ENCODE measurements at regions not wholly inside any gene's neighbourhood (a gene's known extent, or its start where the extent isn't known, plus 50 kb on each side); places are given as distances from the start of the nearest gene placed in this dataset.

GRCh38 chr13:90710164-90710759, 637.2 kb upstream of the MIR17HG start:
- Histone ChIP-seq H3F3A (ENCODE audit: control insufficient read depth, insufficient read depth) (no peaks in the 10 kb centered on the region), H3K4me1 (ENCODE audit: control insufficient read depth, low read length) (no peaks in the 10 kb centered on the region), H3K4me2 (ENCODE audit: low read length) (no peak overlapping the region), H4K20me1 (ENCODE audit: control insufficient read depth, insufficient read depth, low read depth, low read length) (no peaks in the 10 kb centered on the region), H3K36me3 (ENCODE audit: control insufficient read depth, low read length) (no peaks in the 10 kb centered on the region), H3K4me3 (ENCODE audit: low read length) (no peak overlapping the region), H3K9me3 (ENCODE audit: control insufficient read depth, insufficient read depth, low read length) (no peaks in the 10 kb centered on the region; the same call in 1 of the 2 replicates), H3K79me2 (ENCODE audit: control insufficient read depth, low read length) (no peaks in the 10 kb centered on the region), H3K9me2 (replicated peaks; ENCODE audit: control insufficient read depth, low read length) (no peaks in the 10 kb centered on the region), H3K27ac (ENCODE audit: low read depth, low read length) (no peak overlapping the region), H3K27me3 (ENCODE audit: control insufficient read depth, low read length) (no peaks in the 10 kb centered on the region)
- TF ChIP-seq CTCF (IDR thresholded peaks at IDR 0.05; ENCODE audit: low read depth, low read length, poor library complexity, severe bottlenecking) (no peak), EZH2phosphoT487 (IDR thresholded peaks at IDR 0.05; ENCODE audit: borderline replicate concordance, low read length) (no peak)

- no peak overlapping the region for H3K4me2 ChIP-seq (ENCODE audit: low read length)
- no peaks in the 10 kb centered on the region for H3K9me2 ChIP-seq (replicated peaks; ENCODE audit: control insufficient read depth, low read length)
- no peaks in the 10 kb centered on the region for H3K36me3 ChIP-seq (ENCODE audit: control insufficient read depth, low read length)
- no peaks in the 10 kb centered on the region for H3K9me3 ChIP-seq (ENCODE audit: control insufficient read depth, insufficient read depth, low read length)
- H3K27ac ChIP-seq (ENCODE audit: low read depth, low read length) = no peak overlapping the region
- no peaks in the 10 kb centered on the region for H4K20me1 ChIP-seq (ENCODE audit: control insufficient read depth, insufficient read depth, low read depth, low read length)
- H3K4me3 ChIP-seq (ENCODE audit: low read length) = no peak overlapping the region
- no peaks in the 10 kb centered on the region for H3F3A ChIP-seq (ENCODE audit: control insufficient read depth, insufficient read depth)
- no peaks in the 10 kb centered on the region for H3K4me1 ChIP-seq (ENCODE audit: control insufficient read depth, low read length)
- no peaks in the 10 kb centered on the region for H3K27me3 ChIP-seq (ENCODE audit: control insufficient read depth, low read length)
- no peaks in the 10 kb centered on the region for H3K79me2 ChIP-seq (ENCODE audit: control insufficient read depth, low read length)
- TF ChIP-seq EZH2phosphoT487 (IDR thresholded peaks at IDR 0.05; ENCODE audit: borderline replicate concordance, low read length) (no peak), CTCF (IDR thresholded peaks at IDR 0.05; ENCODE audit: low read depth, low read length, poor library complexity, severe bottlenecking) (no peak)
These were observed 633.9 kb upstream of the MIR17HG start for GRCh38 chr13:90713441-90714133.

GRCh38 chr13:90715485-90715884, 632.0 kb upstream of the MIR17HG start:
- H3K9me3 ChIP-seq (ENCODE audit: control insufficient read depth, insufficient read depth, low read length) = no peaks in the 10 kb centered on the region
- no peaks in the 10 kb centered on the region for H4K20me1 ChIP-seq (ENCODE audit: control insufficient read depth, insufficient read depth, low read depth, low read length)
- H3K4me3 ChIP-seq (ENCODE audit: low read length) = no peak overlapping the region
- H3K4me1 ChIP-seq (ENCODE audit: control insufficient read depth, low read length) = no peaks in the 10 kb centered on the region
- no peaks in the 10 kb centered on the region for H3K9me2 ChIP-seq (replicated peaks; ENCODE audit: control insufficient read depth, low read length)
- H3K36me3 ChIP-seq (ENCODE audit: control insufficient read depth, low read length) = no peaks in the 10 kb centered on the region
- no peaks in the 10 kb centered on the region for H3K79me2 ChIP-seq (ENCODE audit: control insufficient read depth, low read length)
- no peak overlapping the region for H3K4me2 ChIP-seq (ENCODE audit: low read length)
- H3F3A ChIP-seq (ENCODE audit: control insufficient read depth, insufficient read depth) = no peaks in the 10 kb centered on the region
- no peaks in the 10 kb centered on the region for H3K27me3 ChIP-seq (ENCODE audit: control insufficient read depth, low read length)
- no peak overlapping the region for H3K27ac ChIP-seq (ENCODE audit: low read depth, low read length)
- TF ChIP-seq CTCF (IDR thresholded peaks at IDR 0.05; ENCODE audit: low read depth, low read length, poor library complexity, severe bottlenecking) (no peak), EZH2phosphoT487 (IDR thresholded peaks at IDR 0.05; ENCODE audit: borderline replicate concordance, low read length) (no peak)
